Activated T-cell treated with anti-CD3 and anti-CD28 coated beads for 4 hours (primary cell): ENCODE measurements at regions not wholly inside any gene's neighbourhood (a gene's known extent, or its start where the extent isn't known, plus 50 kb on each side); places are given as distances from the start of the nearest gene placed in this dataset.

Experiments used
- DNase-seq: peaks from one replicate; pipeline ENCODE4 v3.0.0-alpha.2; 2020

DNA sequence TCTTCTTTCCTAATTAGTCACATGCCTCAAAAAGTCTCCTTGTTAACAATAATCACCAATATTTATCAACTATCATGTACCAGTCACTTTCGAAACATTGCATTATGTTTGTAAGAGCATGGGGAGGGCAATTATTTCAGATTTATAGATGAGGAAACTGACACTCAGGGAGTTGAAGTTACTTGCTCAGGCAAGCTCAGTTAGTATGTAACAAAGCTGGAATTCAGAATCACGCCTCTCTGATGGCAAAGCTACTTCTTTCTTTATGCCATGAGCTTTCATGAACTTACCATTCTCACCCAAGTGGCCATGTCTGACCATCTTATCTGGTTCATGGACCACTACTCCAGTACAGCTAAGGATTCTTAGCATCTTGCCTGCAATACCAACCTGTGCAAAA is 183.4 kb upstream of the TANK start:
- DNase-seq, result no peak

DNA sequence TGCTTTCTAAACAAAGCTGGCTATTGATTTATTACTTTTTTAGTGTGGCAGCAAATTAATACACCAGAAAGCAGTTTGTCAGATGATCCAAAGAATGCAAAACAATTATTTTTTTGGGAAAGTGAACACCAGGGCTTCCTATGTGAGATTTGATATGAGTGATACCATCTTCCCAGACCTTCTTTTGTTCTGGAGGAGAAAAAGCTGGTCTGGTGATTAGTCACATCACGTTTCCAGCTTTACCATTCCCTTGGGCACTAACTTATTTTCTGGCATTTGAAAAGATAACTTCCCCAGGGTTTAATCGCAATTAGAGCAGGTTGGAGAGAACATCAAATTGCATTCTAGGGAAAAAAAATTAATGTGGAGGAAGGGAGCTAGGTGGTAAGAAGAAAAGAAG is 182.9 kb upstream of the TANK start:
- DNase-seq, result no peak

DNA sequence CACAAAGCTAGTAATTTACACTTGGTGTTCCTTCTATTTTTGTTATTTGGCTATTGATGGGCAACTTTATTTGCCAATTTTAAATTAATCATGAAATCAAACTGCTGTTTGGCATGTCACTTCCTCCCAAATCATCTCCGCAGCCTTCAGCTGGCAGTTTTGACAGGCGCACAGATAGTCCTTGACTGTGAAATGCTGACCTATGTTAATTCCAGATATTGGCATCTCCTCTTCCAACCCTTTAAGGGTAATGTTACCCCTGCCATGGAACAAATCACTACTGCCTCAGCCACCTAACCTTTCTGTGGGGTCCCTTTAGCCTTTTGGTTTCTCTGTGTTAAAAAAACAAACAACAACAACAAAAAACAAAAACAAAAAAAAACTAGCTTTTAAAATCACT is 182.4 kb upstream of the TANK start:
- DNase-seq, result no peak

DNA sequence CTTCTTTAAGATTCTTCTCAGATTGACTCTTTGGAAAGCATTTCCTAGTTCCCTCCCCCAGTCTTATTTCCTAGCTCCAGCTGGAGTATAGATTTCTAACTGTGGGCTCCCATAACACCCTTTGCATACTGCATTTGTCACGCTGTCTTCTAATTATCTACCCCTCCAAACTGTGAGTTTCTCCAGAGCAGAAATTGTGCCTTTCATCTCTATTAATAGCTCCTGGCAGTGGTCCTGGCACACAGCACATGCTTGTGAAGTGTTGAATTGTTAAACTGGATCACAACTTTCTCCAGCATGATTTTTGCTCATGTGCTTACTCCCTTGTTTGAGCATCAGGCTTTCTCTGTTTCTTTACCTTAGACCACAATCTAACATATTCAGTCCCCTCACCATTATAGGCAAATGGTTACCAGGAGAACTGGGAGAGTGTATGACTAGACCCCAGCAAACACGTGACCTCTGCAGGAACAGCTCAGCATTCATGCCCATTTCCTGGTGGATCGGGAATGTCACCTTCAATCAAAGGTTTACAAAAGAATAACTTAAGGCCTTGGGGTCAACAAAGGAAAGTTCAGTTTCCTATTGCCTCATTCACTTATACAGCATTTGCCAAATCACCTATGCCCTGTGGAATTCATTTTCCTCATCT is 175.7 kb upstream of the TANK start:
- no peak for DNase-seq

DNA sequence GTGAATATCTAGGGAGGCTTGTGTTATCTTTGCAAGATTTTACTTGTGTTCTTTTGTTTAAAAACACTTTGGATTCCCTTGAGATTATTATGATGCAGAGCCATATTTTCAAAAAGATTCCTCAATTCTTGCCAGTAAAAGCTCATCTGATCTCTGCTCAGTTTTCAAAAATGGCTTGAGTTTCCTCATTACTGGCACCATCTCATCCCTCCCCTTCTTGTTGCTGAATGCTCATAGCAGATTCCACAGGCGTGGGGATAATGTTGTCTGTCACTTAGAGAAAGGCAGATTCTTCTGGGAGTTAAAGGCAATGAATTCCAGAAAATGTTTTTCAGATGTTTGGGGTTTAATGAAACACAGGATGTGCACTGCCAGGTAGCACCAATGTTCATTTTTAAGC is 170.4 kb upstream of the TANK start:
- DNase-seq, result no peak

DNA sequence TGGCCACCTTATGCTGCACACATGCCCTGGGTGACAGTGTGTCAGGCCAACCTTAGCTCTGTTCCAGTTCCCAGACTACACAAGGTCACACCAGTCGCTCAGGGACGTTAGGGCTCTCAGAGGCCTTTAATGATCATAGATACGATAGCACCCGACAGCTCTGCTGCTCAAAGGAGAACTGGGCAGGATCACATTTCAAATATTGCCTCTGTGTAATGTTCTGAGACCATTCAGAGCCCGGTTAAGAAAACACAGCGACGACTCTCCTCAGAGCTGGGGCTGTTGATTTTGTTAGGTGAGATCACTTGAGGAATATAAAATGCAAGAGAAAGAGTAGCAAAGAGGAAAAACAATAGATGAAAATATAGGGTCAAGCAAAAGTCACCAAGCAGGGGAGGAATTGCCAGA is 166.6 kb upstream of the TANK start:
- no peak for DNase-seq

DNA sequence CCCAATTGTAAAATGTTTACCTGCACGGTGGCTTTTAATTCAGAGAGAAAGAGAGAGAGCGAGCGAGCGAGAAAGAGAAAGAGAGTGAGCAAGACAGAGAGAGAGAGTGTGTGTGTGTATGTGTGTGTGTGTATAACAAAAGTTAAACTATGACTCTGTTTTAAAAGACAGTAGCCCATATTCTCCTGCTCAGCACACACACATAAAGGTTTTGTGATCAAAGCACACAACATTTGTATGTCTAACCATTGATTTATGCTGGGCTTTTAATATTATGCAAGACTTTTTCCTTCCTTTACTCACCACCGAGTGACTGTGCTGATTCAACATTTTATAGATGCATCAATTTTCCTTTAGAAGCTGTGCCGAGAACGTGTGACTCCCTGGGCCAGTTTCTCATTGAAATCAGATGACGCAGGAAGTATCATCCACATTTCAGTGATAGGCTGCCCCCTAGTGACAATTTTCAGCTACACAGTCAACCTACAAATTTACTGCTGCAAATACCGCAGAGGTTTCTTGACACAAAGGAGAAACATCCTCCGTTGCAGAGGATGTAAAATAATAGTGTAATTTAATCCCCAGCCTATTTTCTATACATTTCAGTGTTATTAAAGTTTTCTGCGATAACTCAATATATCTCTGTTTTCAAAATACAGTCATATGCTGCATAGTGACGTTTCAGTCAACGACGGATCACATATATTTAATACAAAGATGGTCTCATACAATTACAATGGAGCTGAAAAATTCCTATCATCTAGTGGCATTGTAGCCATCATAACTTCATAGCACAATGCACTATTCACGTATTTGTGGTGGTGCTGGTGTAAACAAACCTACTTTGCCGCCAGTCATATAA is 165.9 kb upstream of the TANK start:
- peak; percentile 78 for DNase-seq

DNA sequence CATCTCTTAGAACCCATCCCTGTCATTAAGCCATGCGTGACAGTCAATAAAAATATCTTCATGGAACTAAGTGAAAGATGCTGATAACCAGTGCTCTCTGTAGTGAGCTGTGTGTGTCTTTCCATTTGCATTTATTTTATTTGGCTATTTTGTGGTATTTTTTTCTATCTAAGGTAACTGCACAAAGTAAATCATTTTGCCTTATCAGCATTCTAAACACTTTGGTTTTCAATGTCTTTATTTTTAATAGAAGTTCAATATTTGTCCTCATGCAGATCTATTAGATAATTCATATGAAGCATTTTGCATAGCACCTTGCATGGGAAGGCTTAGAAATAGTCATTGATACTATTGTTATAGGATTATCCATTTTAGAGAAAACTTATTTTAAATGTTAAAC is 163.6 kb upstream of the TANK start:
- DNase-seq, result no peak

DNA sequence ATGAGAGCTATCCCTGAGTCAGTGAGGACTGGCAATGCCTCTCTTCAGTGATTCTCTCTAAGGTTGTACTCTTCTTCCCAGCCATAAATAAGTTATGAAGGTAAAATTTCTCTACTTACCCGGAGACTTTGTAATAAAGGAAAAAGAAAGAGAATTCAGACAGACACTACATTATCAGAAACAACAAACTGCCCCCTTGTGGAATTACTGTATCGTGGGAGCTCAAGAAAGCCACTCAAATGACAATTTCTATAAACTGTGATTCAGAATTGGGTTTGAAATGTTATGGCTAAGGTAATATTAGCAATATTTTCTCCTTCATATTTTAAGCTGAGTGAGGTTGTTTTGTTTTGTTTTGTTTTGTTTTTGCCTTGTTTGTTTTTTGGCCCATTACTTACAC is 155.8 kb upstream of the TANK start:
- no peak for DNase-seq

DNA sequence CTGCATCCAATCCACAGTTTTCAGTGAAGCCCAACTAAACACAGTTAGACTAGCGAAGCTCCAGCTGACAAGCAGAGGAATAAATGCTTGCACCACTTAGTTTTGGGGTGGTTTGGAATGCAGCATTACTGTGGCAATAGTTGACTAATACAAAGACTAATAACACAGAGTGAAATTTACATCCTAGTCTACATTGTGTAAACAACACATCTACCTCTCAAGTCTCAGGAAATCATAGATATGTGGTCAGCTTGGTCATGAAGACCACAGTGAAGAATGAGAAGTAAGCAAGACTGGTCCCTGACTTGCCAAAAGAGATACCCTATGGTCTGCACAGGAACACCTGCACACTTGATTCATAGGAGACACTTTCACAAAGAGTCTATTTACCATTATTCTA is 155.1 kb upstream of the TANK start:
- no peak for DNase-seq

DNA sequence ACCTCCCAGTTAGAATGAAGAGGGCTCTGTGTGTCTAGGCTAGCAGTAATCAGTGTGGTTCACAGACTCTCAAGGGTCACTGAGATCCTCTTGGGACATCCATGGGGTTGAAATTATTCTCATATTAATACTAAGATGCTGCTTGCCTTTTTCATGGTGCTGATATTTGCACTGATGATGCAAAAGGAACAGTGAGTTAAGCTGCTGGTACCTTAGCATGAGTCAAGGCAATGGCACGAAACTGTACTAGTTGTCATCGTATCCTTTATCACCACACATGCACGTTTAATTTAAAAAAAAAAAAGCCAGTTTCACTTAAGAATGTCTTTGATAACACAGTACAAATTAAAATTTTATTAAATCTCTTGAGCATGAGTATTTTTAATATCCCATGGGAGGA is 151.9 kb upstream of the TANK start:
- no peak for DNase-seq

DNA sequence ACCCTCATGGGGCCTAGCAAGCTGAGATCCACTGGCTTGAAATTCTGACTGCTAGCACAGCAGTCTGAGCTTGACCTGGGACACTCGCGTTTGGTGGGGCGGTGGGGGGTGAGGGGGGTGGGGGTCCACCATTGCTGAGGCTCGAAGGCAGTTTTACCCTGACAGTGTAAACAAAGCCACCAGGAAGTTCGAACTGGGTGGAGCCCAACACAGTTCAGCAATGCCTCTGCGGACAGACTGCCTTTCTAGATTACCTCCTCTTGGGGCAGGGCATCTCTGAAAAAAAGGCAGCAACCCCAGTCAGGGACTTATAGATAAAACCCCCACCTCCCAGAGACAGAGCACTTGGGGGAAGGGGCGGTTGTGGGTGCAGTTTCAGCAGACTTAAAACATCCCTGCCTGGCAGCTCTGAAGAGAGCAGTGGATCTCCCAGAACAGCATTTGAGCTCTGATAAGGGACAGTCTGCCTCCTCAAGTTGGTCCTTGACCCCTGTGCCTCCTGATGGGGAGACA is 149.7 kb upstream of the TANK start:
- DNase-seq, result no peak

DNA sequence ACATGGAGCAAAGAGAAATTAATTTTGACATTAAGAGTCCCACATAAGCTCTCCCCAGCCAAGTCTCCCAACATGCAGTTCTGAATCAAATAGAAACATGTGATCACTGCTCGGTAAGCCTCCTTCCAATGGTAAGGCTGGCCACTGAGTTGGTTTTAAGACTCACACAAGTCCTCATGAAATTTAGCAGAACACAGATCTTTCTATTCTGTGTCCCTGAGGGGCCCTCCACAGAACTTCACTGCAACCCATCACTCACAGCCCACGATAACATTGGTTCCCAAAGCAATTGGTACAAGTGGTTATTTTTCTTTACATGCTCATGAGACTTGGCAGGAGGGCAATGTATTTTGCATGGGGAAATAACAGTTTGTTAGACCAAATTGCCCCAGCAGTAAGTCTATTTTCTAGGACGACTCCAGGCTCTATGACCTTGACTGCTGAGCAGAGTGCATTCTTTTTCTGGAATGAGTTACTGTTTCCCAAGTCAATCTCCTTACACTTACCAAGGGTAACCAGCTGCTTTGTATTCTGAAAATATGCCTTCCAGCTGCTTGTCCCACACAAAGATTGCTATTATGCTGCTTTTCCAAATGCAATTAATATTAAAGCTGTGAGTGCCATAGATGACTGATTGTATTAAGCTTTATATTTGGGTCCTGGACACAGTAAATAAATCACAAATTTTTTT is 142.3 kb upstream of the TANK start:
- DNase-seq, result no peak

DNA sequence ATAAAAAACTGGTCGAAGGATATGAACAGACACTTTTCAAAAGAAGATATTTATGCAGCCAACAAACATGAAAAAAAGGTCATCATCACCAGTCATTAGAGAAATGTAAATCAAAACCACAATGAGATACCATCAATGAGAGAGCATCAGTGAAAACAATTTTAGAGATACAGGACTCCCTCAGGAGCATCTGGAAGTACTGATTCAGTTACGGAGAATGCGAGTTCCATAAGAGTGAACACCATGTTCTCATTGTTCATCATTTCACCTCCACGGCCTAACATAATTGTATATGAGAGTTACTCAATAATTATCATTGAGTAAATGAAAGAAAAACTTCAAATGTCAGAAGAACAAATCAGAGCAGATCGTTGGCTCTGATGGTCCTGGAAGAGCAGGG is 140.9 kb upstream of the TANK start:
- no peak for DNase-seq

DNA sequence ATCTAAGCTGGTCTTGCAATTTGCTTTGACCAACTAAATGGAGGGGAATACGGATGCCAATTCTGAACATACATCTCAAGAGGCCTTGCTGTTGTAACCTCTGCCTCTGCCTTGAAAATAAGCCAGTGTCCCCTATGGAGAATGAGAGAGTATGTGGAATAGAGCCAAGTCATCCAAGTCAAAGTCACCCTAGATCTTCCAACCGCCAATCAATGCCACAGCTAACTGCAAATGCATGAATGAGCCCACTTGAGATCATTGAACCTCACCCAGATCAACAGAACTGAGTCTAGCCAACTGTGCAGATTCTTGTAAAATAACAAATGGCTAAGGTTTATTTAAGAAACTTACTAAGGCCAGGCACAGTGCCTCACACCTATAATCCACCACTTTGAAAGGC is 139.8 kb upstream of the TANK start:
- no peak for DNase-seq

DNA sequence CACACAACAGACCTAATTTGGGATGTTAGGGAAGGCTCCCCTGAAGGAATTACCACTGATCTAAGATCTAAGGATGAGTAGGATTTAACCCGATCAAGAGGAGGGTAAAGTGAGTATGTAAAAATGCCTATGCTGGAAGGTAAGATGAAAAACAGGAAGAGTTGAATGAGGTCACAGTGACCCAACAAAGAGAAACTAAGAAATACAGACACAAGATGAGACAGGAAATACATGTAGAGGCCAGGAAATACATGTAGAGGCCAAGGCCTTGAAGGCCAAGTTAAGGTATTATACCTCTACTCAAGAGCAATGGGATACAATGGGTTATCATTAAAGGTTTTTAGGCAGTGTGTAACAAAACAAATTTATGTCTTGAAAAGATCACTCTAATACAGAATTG is 131.6 kb upstream of the TANK start:
- no peak for DNase-seq

DNA sequence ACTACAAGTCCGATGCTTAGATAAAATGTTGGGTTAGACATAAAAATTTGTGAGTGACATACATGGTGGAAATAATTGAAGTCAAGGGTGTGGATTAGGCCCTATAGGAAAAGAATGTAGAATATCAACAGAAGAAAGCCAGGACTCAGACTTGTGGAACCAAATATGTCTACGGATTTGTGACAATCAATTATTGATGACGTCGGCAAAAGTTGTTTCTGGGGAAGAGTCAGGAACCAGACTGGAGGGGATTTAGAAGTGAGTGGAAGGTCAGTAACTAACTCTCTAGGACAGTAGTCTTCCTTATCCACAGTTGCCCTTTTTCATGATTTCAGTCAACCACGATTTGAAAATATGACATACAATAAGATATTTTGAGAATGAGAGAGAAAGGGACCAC is 130.9 kb upstream of the TANK start:
- DNase-seq, result no peak

DNA sequence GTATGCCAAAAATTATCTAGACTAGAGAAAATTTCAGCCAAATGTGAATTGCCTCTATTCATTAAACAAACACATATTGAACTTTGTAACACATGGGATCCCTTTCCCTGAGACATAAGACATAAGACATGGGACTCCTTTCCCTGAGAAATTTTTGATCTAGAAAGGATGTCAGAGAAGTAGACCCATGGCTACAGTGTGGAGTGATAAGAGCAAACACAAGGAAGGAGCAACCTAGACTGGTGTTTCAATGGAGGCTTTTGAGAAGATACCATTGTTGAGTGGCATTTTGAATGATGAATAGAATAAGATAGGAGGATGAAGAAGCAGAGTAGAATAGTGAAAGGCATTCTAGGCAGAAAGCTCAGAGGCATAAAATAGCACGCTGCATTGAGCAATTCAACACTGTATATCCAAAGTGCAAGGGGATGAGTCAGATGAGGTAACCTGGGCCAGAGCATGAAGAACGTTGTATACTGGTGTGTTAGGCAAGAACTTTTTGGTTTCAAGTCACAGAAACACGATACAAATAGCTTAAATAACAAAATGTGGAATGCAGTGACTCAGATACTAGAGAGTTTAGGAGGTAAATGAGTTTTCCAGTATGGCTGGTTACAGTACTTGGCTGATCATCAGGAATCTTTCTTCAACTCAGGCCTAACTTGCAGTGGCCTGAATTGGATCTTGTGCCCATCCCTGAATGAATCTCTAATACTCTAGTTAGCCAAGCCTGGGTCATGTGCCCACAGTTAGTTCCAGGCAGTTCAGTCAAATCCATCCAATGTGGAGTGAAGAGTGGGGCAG is 129.8 kb upstream of the TANK start:
- DNase-seq, result no peak

DNA sequence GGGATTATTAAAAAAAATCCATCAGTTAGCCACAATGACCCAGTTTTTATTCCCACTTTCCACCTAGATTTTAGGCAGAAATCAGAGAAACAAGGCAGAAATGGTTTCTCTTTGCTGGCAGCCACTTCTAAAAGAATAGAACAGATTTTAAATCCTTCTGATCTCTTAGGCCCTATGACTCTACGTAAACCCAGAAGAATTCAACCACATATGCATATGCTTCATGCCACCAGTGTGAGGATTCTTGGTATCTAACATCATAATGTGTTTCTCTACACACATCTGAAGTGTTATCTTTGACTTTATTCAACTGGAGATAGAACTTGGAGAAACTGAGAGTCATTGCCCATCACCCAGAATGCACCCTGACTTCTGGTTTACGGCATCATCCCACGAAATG is 128.7 kb upstream of the TANK start:
- no peak for DNase-seq

DNA sequence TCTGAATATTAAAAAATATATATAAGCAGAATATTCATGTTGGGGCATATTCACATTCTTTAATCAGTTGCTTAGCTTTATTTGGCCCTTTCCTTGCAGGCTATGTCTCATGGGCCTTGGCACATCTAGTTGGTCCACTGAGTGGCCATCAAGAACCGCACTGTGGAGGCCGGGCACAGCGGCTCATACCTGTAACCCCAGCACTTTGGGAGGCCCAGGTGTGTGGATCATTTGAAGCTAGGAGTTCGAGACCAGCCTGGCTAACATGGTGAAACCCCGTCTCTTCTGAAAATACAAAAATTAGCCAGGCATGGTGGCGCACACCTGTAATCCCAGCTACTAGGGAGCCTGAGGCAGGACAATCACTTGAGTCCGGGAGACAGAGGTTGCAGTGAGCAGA is 127.6 kb upstream of the TANK start:
- DNase-seq, result no peak

DNA sequence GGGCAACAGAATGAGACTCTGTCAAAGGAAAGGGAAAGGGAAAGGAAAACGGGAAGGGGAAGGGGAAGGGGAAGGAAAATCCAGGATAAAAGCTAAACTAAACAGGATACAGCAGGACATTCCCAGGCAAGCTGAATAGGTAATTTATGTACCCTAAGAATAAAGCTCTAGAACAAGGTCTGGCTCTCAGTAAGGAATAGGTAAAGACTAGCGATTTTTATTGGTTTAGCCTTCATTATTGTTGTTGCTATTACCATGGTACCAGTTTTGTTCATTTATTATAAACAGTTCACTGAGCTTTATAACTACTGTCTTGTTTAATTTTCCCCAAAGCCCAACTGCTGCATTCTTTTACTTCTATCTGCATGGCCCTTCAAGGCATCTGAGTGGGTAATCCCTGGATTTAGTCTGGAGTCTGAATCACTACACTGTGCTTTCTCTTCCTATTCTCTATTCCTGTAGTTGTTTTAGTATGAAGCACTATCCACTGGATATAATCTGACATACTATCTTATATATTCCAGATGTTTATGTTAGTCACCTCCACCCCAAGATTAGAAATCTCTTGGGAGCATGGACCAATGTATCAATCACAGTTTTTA is 127.1 kb upstream of the TANK start:
- no peak for DNase-seq

DNA sequence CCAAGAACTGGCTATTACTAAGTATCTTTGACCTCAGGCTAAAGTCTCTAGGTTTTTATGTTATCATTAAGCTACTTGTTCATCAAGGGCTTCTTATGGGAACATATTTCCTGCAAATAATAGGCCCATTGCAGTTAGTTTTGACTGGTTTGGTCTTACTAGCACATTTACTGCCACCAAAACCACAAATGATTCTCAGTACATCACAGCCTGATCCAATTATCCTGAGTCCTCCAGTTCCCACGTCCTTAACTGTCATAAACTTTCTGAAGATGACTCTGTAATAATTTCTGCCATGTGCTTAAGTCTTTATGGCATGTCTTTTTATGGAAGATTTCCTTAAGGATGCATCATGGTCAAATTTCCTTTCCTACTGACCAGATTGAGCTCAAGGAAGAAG is 123.3 kb upstream of the TANK start:
- no peak for DNase-seq

DNA sequence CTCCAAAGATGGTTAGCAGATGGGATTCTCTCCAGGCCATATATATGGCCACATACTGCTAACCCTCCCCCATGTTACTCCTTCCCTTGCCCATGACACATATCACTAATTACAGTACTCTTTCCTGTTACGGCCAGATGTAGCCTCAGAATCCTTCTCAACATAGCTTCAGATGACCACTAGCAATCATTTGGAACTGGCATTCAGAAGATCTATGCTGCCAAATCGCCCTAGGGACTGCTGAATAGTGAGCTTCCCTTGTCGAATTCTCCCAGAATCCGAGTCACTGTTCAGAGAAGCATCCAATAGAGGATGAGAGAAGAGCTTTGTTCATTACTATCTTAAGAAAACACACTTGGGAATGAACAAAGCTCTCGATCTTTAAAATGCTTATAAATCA is 121.2 kb upstream of the TANK start:
- DNase-seq, result no peak
